ENCODE measurements at regions not wholly inside any gene's neighbourhood (a gene's known extent, or its start where the extent isn't known, plus 50 kb on each side); places are given as distances from the start of the nearest gene placed in this dataset.
A peak's percentile ranks its signal among the peaks of the same experiment; 100 is the strongest.

GRCh38 chr14:34038358-34039057 is 87.6 kb upstream of the EGLN3 start:
- no TSS peak for BruUV-seq (replicated peaks)
- POLR2A ChIA-PET, result interaction anchor here (0.7 to 1.4 kb wide), 4 partner anchors 9 to 158 kb away, joined by 3 to 4 read pairs (median 3); no protein-coding TSS in a partner anchor
- no peaks in the 10 kb centered on the region for H3K27me3 ChIP-seq (ENCODE audit: control insufficient read depth in 2 of 2, insufficient read depth in 2 of 2, low read length in 2 of 2)
- H3K79me2 ChIP-seq (ENCODE audit: control insufficient read depth, insufficient read depth, low read length), result no peaks in the 10 kb centered on the region
- CTCF ChIA-PET (ENCODE audit: low intra/inter-chr PET ratio), result no interaction called here
- no peaks in the 10 kb centered on the region for H3K36me3 ChIP-seq (ENCODE audit: control insufficient read depth, insufficient read depth, low read length)
- H4K20me1 ChIP-seq (replicated peaks; ENCODE audit: control insufficient read depth, insufficient read depth, low read length), result no peaks in the 10 kb centered on the region
- H3K4me2 ChIP-seq (ENCODE audit: insufficient read depth, low read length), result no peak overlapping the region
- H3K4me1 ChIP-seq (replicated peaks in 1 of 2; ENCODE audit: control insufficient read depth in 2 of 2, insufficient read depth in 2 of 2, low read length in 2 of 2), result peaks cover 0 to 25% of the 10 kb centered on the region in 2 experiments; a peak in 3 of 5 replicates
- no peak for ATAC-seq
- H3K27ac ChIP-seq (ENCODE audit: extremely low read depth, low read depth, low read length), result no peak overlapping the region
- no peak overlapping the region for H3K4me3 ChIP-seq
- no peak overlapping the region for H3K9ac ChIP-seq (ENCODE audit: insufficient read depth in 1 of 2, low read depth in 2 of 2, low read length in 2 of 2)
- peak overlapping the region; percentile 18; the same call in 1 of the 2 replicates for H2AFZ ChIP-seq (ENCODE audit: low read depth, low read length)
- no peak for FAIRE-seq
- no peaks in the 10 kb centered on the region for H3K9me3 ChIP-seq (replicated peaks; ENCODE audit: control insufficient read depth, insufficient read depth, low read depth, low read length)
- intact Hi-C loops (cut with micrococcal nuclease), result no loop called here
- no peaks in the 10 kb centered on the region for H3K9me1 ChIP-seq (ENCODE audit: control insufficient read depth, insufficient read depth, low read length)
- in situ Hi-C loops (cut with MboI), result no loop called here
- WGBS (ENCODE audit: insufficient coverage, low coverage, missing lambda C conversion rate), result 72% methylated on average over 6 of the region's 6 CpGs
- no peak for DNase-seq (ENCODE audit: extremely low read depth in 1 of 4, low spot score in 3 of 4)
- TF ChIP-seq ZNF561 (CRISPR knock-in tag; conservative IDR thresholded peaks at IDR 0.05), result no peak
- TF ChIP-seq MYC (IDR thresholded peaks at IDR 0.05; ENCODE audit: low read depth, low read length), result no peak
- TF ChIP-seq MYC (CRISPR knock-in tag; IDR thresholded peaks at IDR 0.05; ENCODE audit: borderline replicate concordance, low read depth), result no peak
- TF ChIP-seq ZNF232 (CRISPR knock-in tag; IDR thresholded peaks at IDR 0.05), result no peak
- TF ChIP-seq FOXK2 (conservative IDR thresholded peaks at IDR 0.05 in 1 of 2, IDR thresholded peaks at IDR 0.05 in 1 of 2; ENCODE audit: low read depth in 2 of 2), result no peak
- no peak for TF ChIP-seq RERE (CRISPR knock-in tag; IDR thresholded peaks at IDR 0.05; ENCODE audit: borderline replicate concordance)
- TF ChIP-seq, protein P1, sequence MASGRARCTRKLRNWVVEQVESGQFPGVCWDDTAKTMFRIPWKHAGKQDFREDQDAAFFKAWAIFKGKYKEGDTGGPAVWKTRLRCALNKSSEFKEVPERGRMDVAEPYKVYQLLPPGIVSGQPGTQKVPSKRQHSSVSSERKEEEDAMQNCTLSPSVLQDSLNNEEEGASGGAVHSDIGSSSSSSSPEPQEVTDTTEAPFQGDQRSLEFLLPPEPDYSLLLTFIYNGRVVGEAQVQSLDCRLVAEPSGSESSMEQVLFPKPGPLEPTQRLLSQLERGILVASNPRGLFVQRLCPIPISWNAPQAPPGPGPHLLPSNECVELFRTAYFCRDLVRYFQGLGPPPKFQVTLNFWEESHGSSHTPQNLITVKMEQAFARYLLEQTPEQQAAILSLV (tag; IDR thresholded peaks at IDR 0.05), result no peak
- TF ChIP-seq RNF219 (CRISPR knock-in tag; IDR thresholded peaks at IDR 0.05), result no peak
- TF ChIP-seq, protein P2, sequence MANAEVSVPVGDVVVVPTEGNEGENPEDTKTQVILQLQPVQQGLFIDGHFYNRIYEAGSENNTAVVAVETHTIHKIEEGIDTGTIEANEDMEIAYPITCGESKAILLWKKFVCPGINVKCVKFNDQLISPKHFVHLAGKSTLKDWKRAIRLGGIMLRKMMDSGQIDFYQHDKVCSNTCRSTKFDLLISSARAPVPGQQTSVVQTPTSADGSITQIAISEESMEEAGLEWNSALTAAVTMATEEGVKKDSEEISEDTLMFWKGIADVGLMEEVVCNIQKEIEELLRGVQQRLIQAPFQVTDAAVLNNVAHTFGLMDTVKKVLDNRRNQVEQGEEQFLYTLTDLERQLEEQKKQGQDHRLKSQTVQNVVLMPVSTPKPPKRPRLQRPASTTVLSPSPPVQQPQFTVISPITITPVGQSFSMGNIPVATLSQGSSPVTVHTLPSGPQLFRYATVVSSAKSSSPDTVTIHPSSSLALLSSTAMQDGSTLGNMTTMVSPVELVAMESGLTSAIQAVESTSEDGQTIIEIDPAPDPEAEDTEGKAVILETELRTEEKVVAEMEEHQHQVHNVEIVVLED (CRISPR knock-in tag; IDR thresholded peaks at IDR 0.05), result no peak

All from K562 (cell line).